CD4-positive, alpha-beta memory T cell (primary cell): ENCODE measurements at regions not wholly inside any gene's neighbourhood (a gene's known extent, or its start where the extent isn't known, plus 50 kb on each side); places are given as distances from the start of the nearest gene placed in this dataset.

ENCODE experiments used
- CTCF ChIA-PET: fragments of 350-600 bp; sonication (Branson Sonifier 250); formaldehyde crosslinking; loops from one replicate; lab custom pipeline; 2021; ENCODE audit warnings: inconsistent platforms; ENCODE audit not compliant: partially characterized antibody; lab: Charles Lee
- POLR2A ChIA-PET: fragments of 350-600 bp; sonication (Branson Sonifier 250); formaldehyde crosslinking; loops from one replicate; lab custom pipeline; 2021; ENCODE audit not compliant: partially characterized antibody; lab: Charles Lee
- DNase-seq, 5 donors: peaks; one replicate each; pipeline versions ENCODE4 v3.0.0 to v3.0.0-alpha.2; 2020 to 2022; ENCODE audit warnings: mixed read lengths in 1 of 5
- H3K27ac ChIP-seq: one replicate; pipeline ENCODE4 v1.7.0; 2013; ENCODE audit warnings: low read depth, low read length
- H3K27me3 ChIP-seq: 2 replicates; pipeline ENCODE4 v1.7.0; 2013; ENCODE audit warnings: mild to moderate bottlenecking, low read length, moderate library complexity; ENCODE audit not compliant: insufficient read depth
- H3K36me3 ChIP-seq: 2 replicates; pipeline ENCODE4 v1.7.0; 2013; ENCODE audit warnings: mild to moderate bottlenecking, low read length, moderate library complexity; ENCODE audit not compliant: insufficient read depth
- H3K4me1 ChIP-seq: 2 replicates; pipeline ENCODE4 v1.7.0; 2013; ENCODE audit warnings: mild to moderate bottlenecking, low read length, moderate library complexity; ENCODE audit not compliant: insufficient read depth
- H3K4me3 ChIP-seq, 2 donors: one replicate each; pipeline ENCODE4 v1.7.0; 2013; ENCODE audit warnings: low read length in 2 of 2, mild to moderate bottlenecking in 1 of 2
- H3K9me3 ChIP-seq, 2 donors: one replicate each; pipeline ENCODE4 v1.7.0; 2013; ENCODE audit warnings: low read length in 2 of 2, control low read depth in 1 of 2; ENCODE audit not compliant: control insufficient read depth in 1 of 2
- H3K27ac Mint-ChIP-seq, 7 donors: one replicate each; pipeline ENCODE4 v1.8.0; 2020 to 2021; ENCODE audit warnings: mixed read lengths in 7 of 7, mild to moderate bottlenecking in 6 of 7, inconsistent platforms in 3 of 7, moderate library complexity in 3 of 7
- H3K27me3 Mint-ChIP-seq, 2 donors: one replicate each; pipeline ENCODE4 v1.8.0; 2020 to 2021; ENCODE audit warnings: mixed read lengths in 2 of 2
- H3K36me3 Mint-ChIP-seq, 2 donors: one replicate each; pipeline ENCODE4 v1.8.0; 2020 to 2021; ENCODE audit warnings: mixed read lengths in 2 of 2, inconsistent platforms in 1 of 2, mild to moderate bottlenecking in 1 of 2
- H3K4me1 Mint-ChIP-seq, 4 donors: one replicate each; pipeline ENCODE4 v1.8.0; 2020 to 2021; ENCODE audit warnings: mixed read lengths in 4 of 4, mild to moderate bottlenecking in 1 of 4
- H3K4me3 Mint-ChIP-seq, 8 donors: one replicate each; pipeline ENCODE4 v1.8.0; 2020 to 2021; ENCODE audit warnings: mixed read lengths in 8 of 8, mild to moderate bottlenecking in 7 of 8, moderate library complexity in 6 of 8, inconsistent platforms in 3 of 8
- H3K9me3 Mint-ChIP-seq, 8 donors: one replicate each; pipeline ENCODE4 v1.8.0; 2020 to 2021; ENCODE audit warnings: mixed read lengths in 8 of 8, mild to moderate bottlenecking in 5 of 8, inconsistent platforms in 3 of 8, moderate library complexity in 1 of 8
- intact Hi-C: fragments of 100-400 bp; cut with micrococcal nuclease; formaldehyde crosslinking; loops from one replicate; pipeline ENCODE4 v1.15.1; 2023

GRCh38 chr19:16000024-16000663 lies 51.3 kb downstream of the OR10H4 start:
- no peaks in the 10 kb centered on the region for H3K27me3 ChIP-seq
- H3K9me3 Mint-ChIP-seq: peaks cover 0 to 8% (median 0%) of the 10 kb centered on the region in 8 donors
- H3K27ac Mint-ChIP-seq: peak overlapping the region in 1 of 7 donors; percentile 63
- H3K27ac ChIP-seq: no peak overlapping the region
- H3K36me3 ChIP-seq: no peaks in the 10 kb centered on the region
- peaks cover 19 to 25% (median 22%) of the 10 kb centered on the region in 4 donors for H3K4me1 Mint-ChIP-seq
- no peak overlapping the region for H3K4me3 ChIP-seq
- H3K27me3 Mint-ChIP-seq: no peaks in the 10 kb centered on the region
- H3K9me3 ChIP-seq: no peaks in the 10 kb centered on the region
- POLR2A ChIA-PET: no interaction called here
- intact Hi-C loops: no loop called here
- DNase-seq: no peak
- H3K36me3 Mint-ChIP-seq: no peaks in the 10 kb centered on the region
- H3K4me3 Mint-ChIP-seq: peak overlapping the region in 2 of 8 donors; percentile 7 to 39
- CTCF ChIA-PET: no interaction called here
- H3K4me1 ChIP-seq: peaks cover 14% of the 10 kb centered on the region

GRCh38 chr19:16001481-16002312 lies 52.9 kb downstream of the OR10H4 start:
- peak overlapping the region; percentile 40 to 95 (median 84) for H3K27ac Mint-ChIP-seq
- peaks cover 0 to 1% (median 0%) of the 10 kb centered on the region in 8 donors for H3K9me3 Mint-ChIP-seq
- no peaks in the 10 kb centered on the region for H3K9me3 ChIP-seq
- H3K27me3 ChIP-seq: no peaks in the 10 kb centered on the region
- peak; percentile 25 to 53 (median 33) for DNase-seq
- no peaks in the 10 kb centered on the region for H3K36me3 ChIP-seq
- intact Hi-C loops: no loop called here
- H3K36me3 Mint-ChIP-seq: no peaks in the 10 kb centered on the region
- CTCF ChIA-PET: interaction anchor here (0.5 kb wide), 1 partner anchor 1449 kb away, joined by 3 read pairs; no protein-coding TSS in a partner anchor
- no peaks in the 10 kb centered on the region for H3K27me3 Mint-ChIP-seq
- H3K4me1 ChIP-seq: peaks cover 14% of the 10 kb centered on the region
- peaks cover 19 to 25% (median 22%) of the 10 kb centered on the region in 4 donors for H3K4me1 Mint-ChIP-seq
- peak overlapping the region; percentile 13 to 25 for H3K4me3 ChIP-seq
- H3K27ac ChIP-seq: peak overlapping the region; percentile 12
- POLR2A ChIA-PET: interaction anchor here (1.5 kb wide), 1 partner anchor 165 kb away, joined by 4 read pairs; no protein-coding TSS in a partner anchor
- H3K4me3 Mint-ChIP-seq: peak overlapping the region; percentile 79 to 91 (median 86)

DNA sequence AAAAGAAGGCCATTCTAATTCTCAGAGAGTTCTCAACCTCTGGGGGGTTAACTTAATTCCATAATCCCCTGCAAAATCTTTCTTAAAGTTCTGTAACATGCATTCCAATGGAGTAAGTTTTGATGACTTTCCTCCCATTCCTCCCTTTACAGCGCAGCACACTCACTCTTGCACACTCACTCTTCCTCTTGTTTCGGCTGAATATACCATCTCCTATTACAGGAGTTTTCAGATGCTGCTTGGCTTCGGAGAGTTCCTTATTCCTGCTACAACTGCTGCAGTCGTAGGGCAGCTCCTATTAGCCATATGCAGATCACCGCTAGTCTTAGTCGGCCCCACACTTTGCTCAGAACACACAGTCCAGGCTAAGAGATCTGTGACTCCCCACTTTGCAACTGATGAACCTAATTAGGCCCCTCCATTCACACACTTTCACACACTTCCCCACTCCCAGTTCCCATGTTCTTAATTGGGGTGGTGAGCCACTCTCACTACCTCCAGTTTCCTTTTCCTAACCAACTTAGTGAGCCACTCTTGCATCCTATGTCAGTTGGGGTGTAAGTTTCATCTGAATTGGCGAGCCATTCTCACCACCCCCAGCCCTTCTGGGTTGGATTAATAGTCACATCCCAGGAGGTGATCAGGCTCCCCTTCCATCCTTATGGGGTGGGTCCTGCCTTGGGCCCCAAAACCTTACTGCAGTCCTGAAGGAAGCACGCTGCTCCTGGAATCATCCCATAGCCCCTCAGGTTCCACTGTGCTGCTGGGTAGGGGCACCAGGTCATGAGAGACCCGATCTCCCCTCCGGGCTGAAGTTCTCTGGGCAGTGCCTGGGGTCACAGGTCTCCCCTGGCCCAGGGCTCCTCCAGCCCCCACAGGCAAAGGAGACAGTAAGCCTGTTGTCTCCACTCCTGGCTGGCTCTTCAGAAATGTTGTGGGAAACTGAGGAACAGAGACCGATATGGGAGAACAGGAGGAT lies 53.9 kb downstream of the OR10H4 start:
- H3K36me3 Mint-ChIP-seq: no peaks in the 10 kb centered on the region
- ChIA-PET POLR2A (interaction anchor here (1.5 kb wide), 1 partner anchor 166 kb away, joined by 4 read pairs; no protein-coding TSS in a partner anchor), CTCF (interaction anchor here (0.5 kb wide), 1 partner anchor 1448 kb away, joined by 3 read pairs; no protein-coding TSS in a partner anchor)
- H3K27ac ChIP-seq: no peak overlapping the region
- H3K4me1 ChIP-seq: peaks cover 14% of the 10 kb centered on the region
- DNase-seq: no peak
- H3K27me3 ChIP-seq: no peaks in the 10 kb centered on the region
- H3K9me3 ChIP-seq: no peaks in the 10 kb centered on the region
- H3K27me3 Mint-ChIP-seq: no peaks in the 10 kb centered on the region
- peak overlapping the region; percentile 79 to 91 (median 86) for H3K4me3 Mint-ChIP-seq
- H3K27ac Mint-ChIP-seq: peak overlapping the region in 6 of 7 donors; percentile 40 to 95 (median 80)
- intact Hi-C loops: no loop called here
- H3K9me3 Mint-ChIP-seq: no peaks in the 10 kb centered on the region
- H3K4me3 ChIP-seq: peak overlapping the region; percentile 13 to 25
- H3K36me3 ChIP-seq: no peaks in the 10 kb centered on the region
- peaks cover 19 to 25% (median 22%) of the 10 kb centered on the region in 4 donors for H3K4me1 Mint-ChIP-seq

GRCh38 chr19:16003391-16003790 lies 54.6 kb downstream of the OR10H4 start:
- peaks cover 14% of the 10 kb centered on the region for H3K4me1 ChIP-seq
- H3K27ac ChIP-seq: no peak overlapping the region
- no peaks in the 10 kb centered on the region for H3K36me3 Mint-ChIP-seq
- H3K27me3 Mint-ChIP-seq: no peaks in the 10 kb centered on the region
- no peak for DNase-seq
- H3K4me1 Mint-ChIP-seq: peaks cover 19 to 25% (median 22%) of the 10 kb centered on the region in 4 donors
- ChIA-PET CTCF (no interaction called here), POLR2A (no interaction called here)
- no peak overlapping the region for H3K27ac Mint-ChIP-seq
- H3K9me3 Mint-ChIP-seq: no peaks in the 10 kb centered on the region
- H3K4me3 Mint-ChIP-seq: no peak overlapping the region
- no peaks in the 10 kb centered on the region for H3K36me3 ChIP-seq
- intact Hi-C loops: no loop called here
- no peak overlapping the region for H3K4me3 ChIP-seq
- H3K27me3 ChIP-seq: no peaks in the 10 kb centered on the region
- no peaks in the 10 kb centered on the region for H3K9me3 ChIP-seq

DNA sequence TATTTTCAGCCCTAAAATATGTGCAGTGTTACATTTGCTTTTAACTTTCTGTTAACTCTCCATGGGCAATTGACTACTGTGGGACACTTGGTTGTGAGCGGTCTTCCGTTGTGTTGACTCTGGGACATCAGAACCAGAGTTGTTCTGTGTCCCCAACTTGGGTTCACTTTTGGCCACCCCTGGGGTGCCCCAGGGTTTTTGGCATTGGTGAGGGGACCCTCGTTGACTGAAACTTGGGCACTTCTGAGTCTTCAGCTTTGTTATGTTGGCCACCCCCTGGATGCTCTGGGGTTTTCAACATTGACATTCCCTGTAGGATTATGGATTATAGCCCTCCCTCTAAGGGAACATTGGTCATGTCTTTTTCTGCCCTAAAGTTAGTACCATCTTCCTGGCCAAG lies 57.1 kb downstream of the OR10H4 start:
- ChIA-PET CTCF (no interaction called here), POLR2A (no interaction called here)
- Mint-ChIP-seq H3K4me3 (no peak overlapping the region), H3K27me3 (no peaks in the 10 kb centered on the region), H3K36me3 (no peaks in the 10 kb centered on the region), H3K4me1 (peaks cover 17 to 20% (median 19%) of the 10 kb centered on the region in 4 donors), H3K27ac (no peak overlapping the region), H3K9me3 (no peaks in the 10 kb centered on the region)
- Histone ChIP-seq H3K36me3 (no peaks in the 10 kb centered on the region), H3K9me3 (no peaks in the 10 kb centered on the region), H3K4me1 (peaks cover 14% of the 10 kb centered on the region), H3K27me3 (no peaks in the 10 kb centered on the region), H3K4me3 (no peak overlapping the region), H3K27ac (no peak overlapping the region)
- no peak for DNase-seq
- intact Hi-C loops: no loop called here

- Mint-ChIP-seq H3K27me3 (no peaks in the 10 kb centered on the region), H3K9me3 (no peaks in the 10 kb centered on the region), H3K4me3 (no peak overlapping the region), H3K4me1 (no peaks in the 10 kb centered on the region), H3K27ac (no peak overlapping the region), H3K36me3 (no peaks in the 10 kb centered on the region)
- Histone ChIP-seq H3K4me3 (no peak overlapping the region), H3K36me3 (no peaks in the 10 kb centered on the region), H3K9me3 (no peaks in the 10 kb centered on the region), H3K27ac (no peak overlapping the region), H3K27me3 (no peaks in the 10 kb centered on the region), H3K4me1 (no peaks in the 10 kb centered on the region)
- DNase-seq: no peak
- ChIA-PET CTCF (no interaction called here), POLR2A (no interaction called here)
- intact Hi-C loops: no loop called here
Measured at GRCh38 chr19:16012552-16012951, 63.7 kb upstream of the TPM4 start.
